Colonic mucosa (tissue), 4 donors: ENCODE measurements at regions not wholly inside any gene's neighbourhood (a gene's known extent, or its start where the extent isn't known, plus 50 kb on each side); places are given as distances from the start of the nearest gene placed in this dataset.

Experiments used
- DNase-seq: peaks from one replicate; pipeline ENCODE4 v3.0.0-alpha.2; 2020
- H3K27ac ChIP-seq: fragments of 200-600 bp; one replicate; pipeline ENCODE4 v1.8.0; 2021
- H3K27me3 ChIP-seq: fragments of 200-600 bp; one replicate; pipeline ENCODE4 v1.8.0; 2021
- H3K36me3 ChIP-seq: fragments of 200-600 bp; one replicate; pipeline ENCODE4 v1.8.0; 2021
- H3K4me1 ChIP-seq: fragments of 200-600 bp; one replicate; pipeline ENCODE4 v1.8.0; 2021; ENCODE audit warnings: mild to moderate bottlenecking
- H3K4me3 ChIP-seq: fragments of 200-600 bp; one replicate; pipeline ENCODE4 v1.8.0; 2021
- H3K9ac ChIP-seq, 2 donors: one replicate each; pipeline ENCODE4 v1.7.0; 2013; ENCODE audit warnings: control low read depth in 2 of 2, low read depth in 2 of 2, low read length in 2 of 2
- H3K9me3 ChIP-seq: fragments of 200-600 bp; one replicate; pipeline ENCODE4 v1.8.0; 2021
- intact Hi-C: fragments of 100-400 bp; cut with DNase I; formaldehyde crosslinking; loops from one replicate; pipeline ENCODE4 v1.14.1; 2022
- TF ChIP-seq, protein P1 (sequence below): fragments of 200-600 bp; IDR thresholded peaks from one replicate; pipeline ENCODE4 v1.8.0; 2022; ENCODE audit warnings: antibody characterized with exemption, mild to moderate bottlenecking
- donor health status: healthy.
- donor health status: DM: no; HTN: no; CAD: no.
- donor health status: DM: no; HTN: no; CAD: no.

DNA sequence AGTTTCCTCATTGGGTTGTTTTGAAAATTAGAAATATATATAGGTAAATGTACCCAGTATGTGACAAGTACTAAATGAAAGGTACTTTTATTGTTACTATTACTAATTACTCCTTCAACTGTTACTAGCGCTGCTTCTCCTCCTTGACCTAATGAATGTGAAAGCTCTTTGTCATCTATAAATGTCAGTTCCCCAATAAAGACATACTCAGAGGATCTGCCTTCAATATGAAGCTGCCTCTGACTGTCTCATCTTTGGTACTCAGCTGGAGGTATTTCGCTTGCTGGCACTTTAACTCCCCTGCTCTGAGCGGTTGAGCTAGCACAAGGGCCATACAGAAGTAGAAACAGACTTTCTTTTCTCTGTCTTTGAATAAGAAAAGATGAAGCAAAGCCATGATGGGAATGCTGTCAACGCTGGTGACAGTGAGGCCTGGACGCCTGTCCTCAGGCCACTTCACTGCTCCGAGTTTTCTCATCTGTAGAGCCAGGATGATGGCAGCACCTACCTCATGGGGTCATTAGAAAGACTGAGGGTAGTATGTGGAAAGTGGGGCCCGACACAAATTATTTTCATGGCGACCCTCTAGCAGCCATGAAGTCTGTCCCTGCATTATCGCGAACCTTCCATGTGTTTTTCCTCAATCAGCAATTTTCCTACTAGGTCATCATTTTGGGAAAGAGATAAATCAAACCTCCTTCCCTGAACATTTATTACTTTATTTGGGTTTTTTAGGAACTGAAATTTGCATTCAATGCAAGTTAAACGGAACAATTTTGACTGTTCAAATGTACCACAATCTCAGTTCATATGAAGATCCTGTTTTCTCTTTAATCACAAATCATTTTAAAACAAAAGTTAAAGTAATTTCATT lies 55.9 kb upstream of the SNX9 start:
- no peak overlapping the region for H3K9ac ChIP-seq
- no peak for DNase-seq
- no peak overlapping the region for H3K4me3 ChIP-seq
- TF ChIP-seq, protein P1, sequence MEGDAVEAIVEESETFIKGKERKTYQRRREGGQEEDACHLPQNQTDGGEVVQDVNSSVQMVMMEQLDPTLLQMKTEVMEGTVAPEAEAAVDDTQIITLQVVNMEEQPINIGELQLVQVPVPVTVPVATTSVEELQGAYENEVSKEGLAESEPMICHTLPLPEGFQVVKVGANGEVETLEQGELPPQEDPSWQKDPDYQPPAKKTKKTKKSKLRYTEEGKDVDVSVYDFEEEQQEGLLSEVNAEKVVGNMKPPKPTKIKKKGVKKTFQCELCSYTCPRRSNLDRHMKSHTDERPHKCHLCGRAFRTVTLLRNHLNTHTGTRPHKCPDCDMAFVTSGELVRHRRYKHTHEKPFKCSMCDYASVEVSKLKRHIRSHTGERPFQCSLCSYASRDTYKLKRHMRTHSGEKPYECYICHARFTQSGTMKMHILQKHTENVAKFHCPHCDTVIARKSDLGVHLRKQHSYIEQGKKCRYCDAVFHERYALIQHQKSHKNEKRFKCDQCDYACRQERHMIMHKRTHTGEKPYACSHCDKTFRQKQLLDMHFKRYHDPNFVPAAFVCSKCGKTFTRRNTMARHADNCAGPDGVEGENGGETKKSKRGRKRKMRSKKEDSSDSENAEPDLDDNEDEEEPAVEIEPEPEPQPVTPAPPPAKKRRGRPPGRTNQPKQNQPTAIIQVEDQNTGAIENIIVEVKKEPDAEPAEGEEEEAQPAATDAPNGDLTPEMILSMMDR = no peak
- no peaks in the 10 kb centered on the region for H3K9me3 ChIP-seq
- H3K27ac ChIP-seq = no peak overlapping the region
- H3K27me3 ChIP-seq = no peaks in the 10 kb centered on the region
- intact Hi-C loops = no loop called here
- no peaks in the 10 kb centered on the region for H3K36me3 ChIP-seq
- H3K4me1 ChIP-seq = peaks cover 8% of the 10 kb centered on the region

DNA sequence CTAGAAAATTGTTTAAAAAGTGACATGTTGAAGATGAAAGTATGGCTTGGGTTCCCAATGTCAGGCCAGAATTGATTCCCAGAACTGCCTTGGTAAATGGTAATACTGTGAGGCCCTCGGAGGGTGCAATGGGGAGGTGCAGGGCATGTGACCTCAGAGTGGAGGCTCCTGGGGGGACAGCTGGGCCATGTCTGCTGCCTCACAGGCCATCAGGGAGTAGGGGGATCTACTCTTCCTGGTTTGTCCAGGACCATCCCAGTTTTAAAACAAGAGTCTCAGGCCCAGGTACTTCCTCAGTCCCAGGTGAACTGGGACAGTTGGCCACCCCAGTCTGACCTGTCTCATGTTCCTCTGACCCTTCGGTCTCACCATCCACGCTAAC lies 55.3 kb upstream of the SNX9 start:
- Histone ChIP-seq H3K4me1 (peaks cover 7% of the 10 kb centered on the region), H3K9me3 (no peaks in the 10 kb centered on the region), H3K4me3 (no peak overlapping the region), H3K9ac (no peak overlapping the region), H3K36me3 (no peaks in the 10 kb centered on the region), H3K27me3 (no peaks in the 10 kb centered on the region), H3K27ac (no peak overlapping the region)
- intact Hi-C loops = no loop called here
- TF ChIP-seq, protein P1 = no peak
- DNase-seq = no peak

DNA sequence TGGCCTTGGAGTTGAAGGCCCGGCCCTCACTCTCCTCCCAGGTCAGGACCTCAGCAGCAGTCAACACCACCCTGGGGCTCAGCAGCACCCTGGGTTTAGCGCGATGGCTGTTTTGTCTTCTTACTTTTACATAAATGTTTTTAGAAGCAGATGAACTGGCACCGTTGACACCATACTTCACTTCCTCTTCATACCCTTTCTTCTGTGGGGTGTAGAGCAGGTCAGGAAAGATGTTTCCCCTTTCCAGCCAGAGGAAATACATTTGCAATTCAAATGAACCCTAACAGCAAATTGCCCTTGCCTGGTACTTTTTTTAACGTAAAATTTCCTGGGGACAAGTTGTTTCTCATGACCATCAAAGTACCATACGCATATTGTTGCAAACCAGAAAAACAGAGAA lies 54.7 kb upstream of the SNX9 start:
- Histone ChIP-seq H3K27ac (no peak overlapping the region), H3K9me3 (no peaks in the 10 kb centered on the region), H3K4me3 (no peak overlapping the region), H3K4me1 (peaks cover 7% of the 10 kb centered on the region), H3K27me3 (no peaks in the 10 kb centered on the region), H3K36me3 (no peaks in the 10 kb centered on the region), H3K9ac (no peak overlapping the region)
- TF ChIP-seq, protein P1 = no peak
- no peak for DNase-seq
- intact Hi-C loops = no loop called here

DNA sequence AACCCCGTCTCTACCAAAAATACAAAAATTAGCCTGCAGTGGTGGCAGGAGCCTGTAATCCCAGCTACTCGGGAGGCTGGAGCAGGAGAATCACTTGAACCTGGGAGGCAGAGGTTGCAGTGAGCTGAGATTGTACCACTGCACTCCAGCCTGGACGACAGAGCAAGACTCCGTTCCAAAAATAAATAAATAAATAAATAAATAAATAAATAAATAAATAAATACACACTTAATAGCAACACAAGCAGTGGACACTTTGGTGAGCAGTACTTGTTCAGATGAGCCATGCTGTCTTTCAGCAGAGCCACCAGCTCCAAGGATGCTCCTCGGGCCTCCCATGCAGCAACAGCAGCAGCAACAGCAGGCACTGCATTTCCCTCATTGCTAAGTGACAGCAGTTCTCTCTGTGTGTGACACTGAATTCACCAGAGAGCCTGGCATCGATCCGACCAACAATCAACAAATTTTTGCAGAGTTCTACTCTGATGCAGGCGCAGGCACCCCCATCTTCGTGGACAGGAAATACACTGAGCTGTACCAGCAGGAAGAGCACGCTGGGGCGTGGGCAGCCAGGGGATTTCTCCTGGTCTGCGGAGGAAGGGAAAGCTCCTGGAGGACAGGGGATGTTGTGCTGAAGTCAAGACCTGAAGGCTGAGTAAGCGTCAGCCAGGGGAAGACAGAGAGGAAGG lies 54.0 kb upstream of the SNX9 start:
- TF ChIP-seq, protein P1 = no peak
- H3K36me3 ChIP-seq = no peaks in the 10 kb centered on the region
- H3K9ac ChIP-seq = no peak overlapping the region
- H3K4me3 ChIP-seq = no peak overlapping the region
- no peak overlapping the region for H3K27ac ChIP-seq
- H3K27me3 ChIP-seq = no peaks in the 10 kb centered on the region
- peaks cover 1% of the 10 kb centered on the region for H3K4me1 ChIP-seq
- no peak for DNase-seq
- intact Hi-C loops = no loop called here
- H3K9me3 ChIP-seq = no peaks in the 10 kb centered on the region

DNA sequence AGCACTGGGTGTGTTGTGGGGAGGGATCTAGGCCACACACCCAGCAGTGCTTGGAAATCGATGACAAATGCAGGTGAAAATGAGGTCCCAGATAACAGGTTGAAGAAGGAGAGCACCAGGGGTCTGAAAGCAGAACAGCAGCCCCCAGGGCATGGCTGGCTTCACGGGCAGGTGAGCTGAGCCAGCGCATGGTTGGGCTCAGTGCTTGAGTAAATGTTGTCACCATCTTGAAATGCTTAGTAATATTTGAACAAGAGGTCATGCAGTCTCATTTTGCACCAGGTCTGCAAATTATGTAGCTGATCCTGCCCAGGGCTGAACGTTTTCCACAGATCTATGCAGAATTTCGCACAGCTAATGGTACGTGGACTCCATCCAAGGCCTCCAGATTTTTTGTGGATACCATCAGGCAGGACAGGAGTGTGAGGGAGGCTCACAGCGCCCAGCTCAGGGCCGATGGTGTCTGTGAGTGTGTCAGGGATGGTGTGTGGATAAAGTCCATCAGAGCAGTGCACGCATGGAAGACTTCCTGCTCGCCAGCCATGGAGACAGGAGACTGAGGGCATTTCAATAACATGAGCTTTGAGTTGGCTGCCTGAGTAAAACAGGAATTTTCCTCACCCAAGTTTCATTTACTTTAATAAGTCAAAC lies 53.1 kb upstream of the SNX9 start:
- Histone ChIP-seq H3K9ac (no peak overlapping the region), H3K9me3 (no peaks in the 10 kb centered on the region), H3K4me1 (no peaks in the 10 kb centered on the region), H3K36me3 (no peaks in the 10 kb centered on the region), H3K27me3 (no peaks in the 10 kb centered on the region), H3K4me3 (no peak overlapping the region), H3K27ac (no peak overlapping the region)
- intact Hi-C loops = no loop called here
- DNase-seq = no peak
- TF ChIP-seq, protein P1 = no peak
